HEK293T (cell line): ENCODE measurements at regions not wholly inside any gene's neighbourhood (a gene's known extent, or its start where the extent isn't known, plus 50 kb on each side); places are given as distances from the start of the nearest gene placed in this dataset.

Source experiments
- CTCF ChIA-PET: fragments of 350-600 bp; formaldehyde crosslinking; extraction: SDS; loops from one replicate; lab custom pipeline; 2021; ENCODE audit warnings: antibody characterized with exemption, inconsistent platforms; lab: Yijun Ruan, JAX
- POLR2A ChIA-PET: fragments of 350-600 bp; formaldehyde crosslinking; extraction: SDS; loops from one replicate; lab custom pipeline; 2020; ENCODE audit warnings: antibody characterized with exemption, inconsistent platforms; lab: Yijun Ruan, JAX
- DNase-seq: peaks from one replicate; pipeline ENCODE4 v3.0.0; 2012; ENCODE audit warnings: mixed read lengths; ENCODE audit errors: extremely low spot score
- ARNT ChIP-seq: fragments of 450-650 bp; IDR thresholded peaks from 2 replicates; pipeline ENCODE4 v1.6.1; 2017; ENCODE audit warnings: mild to moderate bottlenecking
- BHLHE40 ChIP-seq: fragments of 450-650 bp; IDR thresholded peaks from 2 replicates; pipeline ENCODE4 v1.6.1; 2016; ENCODE audit warnings: mild to moderate bottlenecking, moderate library complexity, borderline replicate concordance
- CTBP1 ChIP-seq: fragments of 450-650 bp; IDR thresholded peaks from 2 replicates; pipeline ENCODE4 v1.6.1; 2016; ENCODE audit warnings: borderline replicate concordance
- ELF4 ChIP-seq: fragments of 450-650 bp; IDR thresholded peaks from 2 replicates; pipeline ENCODE4 v1.6.1; 2017; ENCODE audit warnings: antibody characterized with exemption
- FOXA1 ChIP-seq: fragments of 450-650 bp; IDR thresholded peaks from 2 replicates; pipeline ENCODE4 v1.6.1; 2016; ENCODE audit warnings: mild to moderate bottlenecking
- FOXK2 ChIP-seq: fragments of 450-650 bp; IDR thresholded peaks from 2 replicates; pipeline ENCODE4 v1.6.1; 2016; ENCODE audit warnings: mild to moderate bottlenecking
- FOXM1 ChIP-seq: fragments of 450-650 bp; IDR thresholded peaks from 2 replicates; pipeline ENCODE4 v1.6.1; 2017; ENCODE audit warnings: mild to moderate bottlenecking, borderline replicate concordance
- HDGF ChIP-seq: fragments of 450-650 bp; IDR thresholded peaks from 2 replicates; pipeline ENCODE4 v1.6.1; 2017; ENCODE audit warnings: antibody characterized with exemption, borderline replicate concordance
- L3MBTL2 ChIP-seq: fragments of 450-650 bp; conservative IDR thresholded peaks from 2 replicates; pipeline ENCODE4 v1.6.1; 2016; ENCODE audit warnings: mild to moderate bottlenecking
- LEF1 ChIP-seq: fragments of 450-650 bp; IDR thresholded peaks from 2 replicates; pipeline ENCODE4 v1.6.1; 2017; ENCODE audit warnings: mild to moderate bottlenecking, borderline replicate concordance
- NFRKB ChIP-seq: fragments of 450-650 bp; IDR thresholded peaks from 2 replicates; pipeline ENCODE4 v1.6.1; 2016; ENCODE audit warnings: mild to moderate bottlenecking, moderate library complexity
- SP1 ChIP-seq: fragments of 450-650 bp; IDR thresholded peaks from 2 replicates; pipeline ENCODE4 v1.6.1; 2017
- SUZ12 ChIP-seq: fragments of 450-650 bp; IDR thresholded peaks from 2 replicates; pipeline ENCODE4 v1.6.1; 2016; ENCODE audit warnings: mild to moderate bottlenecking
- TARDBP ChIP-seq: fragments of 450-650 bp; IDR thresholded peaks from 2 replicates; pipeline ENCODE4 v1.6.1; 2016
- ZNF384 ChIP-seq: fragments of 450-650 bp; IDR thresholded peaks from 2 replicates; pipeline ENCODE4 v1.6.1; 2016
- TF ChIP-seq, protein P1 (sequence below): fragments of 450-650 bp; IDR thresholded peaks from 2 replicates; pipeline ENCODE4 v1.6.1; 2016

DNA sequence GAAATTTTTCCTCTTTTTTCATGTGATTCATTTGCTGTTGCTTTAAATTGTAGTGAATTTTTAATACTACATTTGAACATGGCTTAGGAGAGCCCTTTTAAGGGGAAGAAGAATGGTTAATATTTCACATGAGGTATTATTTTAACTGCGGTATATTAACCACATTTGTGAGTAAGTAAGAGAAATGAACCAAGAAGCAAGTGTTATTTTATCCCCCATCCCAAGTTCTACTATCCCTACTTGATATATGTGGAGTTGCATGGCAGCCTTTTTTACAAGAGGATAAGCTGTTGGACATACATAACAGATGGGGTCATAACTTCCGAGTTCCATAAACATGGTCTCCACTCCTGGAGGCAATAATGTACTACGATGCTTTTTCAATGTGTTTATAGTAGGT is 623.3 kb downstream of the LRFN5 start:
- TF ChIP-seq FOXA1 (no peak), ARNT (no peak), NFRKB (no peak), FOXK2 (no peak), TARDBP (no peak), CTBP1 (no peak), SP1 (no peak), FOXM1 (no peak), ELF4 (no peak), HDGF (no peak)
- TF ChIP-seq, protein P1, sequence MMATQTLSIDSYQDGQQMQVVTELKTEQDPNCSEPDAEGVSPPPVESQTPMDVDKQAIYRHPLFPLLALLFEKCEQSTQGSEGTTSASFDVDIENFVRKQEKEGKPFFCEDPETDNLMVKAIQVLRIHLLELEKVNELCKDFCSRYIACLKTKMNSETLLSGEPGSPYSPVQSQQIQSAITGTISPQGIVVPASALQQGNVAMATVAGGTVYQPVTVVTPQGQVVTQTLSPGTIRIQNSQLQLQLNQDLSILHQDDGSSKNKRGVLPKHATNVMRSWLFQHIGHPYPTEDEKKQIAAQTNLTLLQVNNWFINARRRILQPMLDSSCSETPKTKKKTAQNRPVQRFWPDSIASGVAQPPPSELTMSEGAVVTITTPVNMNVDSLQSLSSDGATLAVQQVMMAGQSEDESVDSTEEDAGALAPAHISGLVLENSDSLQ: no peak
- ChIA-PET POLR2A (no interaction called here), CTCF (no interaction called here)
- DNase-seq: no peak

DNA sequence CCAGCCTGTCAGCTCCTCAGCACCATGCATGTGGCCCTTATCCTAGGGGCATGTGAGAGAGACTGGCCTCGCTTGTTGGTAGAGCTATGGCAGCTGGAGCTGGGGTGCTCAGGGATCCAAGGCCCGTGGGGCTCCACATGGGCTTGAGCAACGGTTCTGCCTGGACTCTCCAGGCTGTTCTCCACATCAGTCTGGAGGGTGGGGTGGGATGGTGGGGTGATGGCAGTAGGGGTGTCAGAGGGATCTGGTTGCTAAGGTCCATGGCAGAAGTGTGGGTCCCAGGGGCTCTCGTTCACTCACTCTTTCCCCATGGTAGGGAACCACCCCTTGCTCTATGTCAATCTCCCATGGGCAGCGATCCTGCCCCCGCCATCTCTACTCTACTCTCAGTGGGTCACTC is 622.6 kb downstream of the LRFN5 start:
- POLR2A ChIA-PET: no interaction called here
- TF ChIP-seq ARNT: no peak
- TF ChIP-seq BHLHE40: no peak
- TF ChIP-seq FOXA1: no peak
- TF ChIP-seq SP1: no peak
- no peak for TF ChIP-seq ELF4
- no peak for TF ChIP-seq SUZ12
- TF ChIP-seq L3MBTL2: no peak
- no peak for TF ChIP-seq NFRKB
- no peak for TF ChIP-seq FOXK2
- TF ChIP-seq LEF1: no peak
- TF ChIP-seq, protein P1: no peak
- TF ChIP-seq ZNF384: no peak
- TF ChIP-seq CTBP1: no peak
- no peak for TF ChIP-seq HDGF
- no peak for TF ChIP-seq FOXM1
- no peak for TF ChIP-seq TARDBP
- no peak for DNase-seq
- CTCF ChIA-PET: no interaction called here

DNA sequence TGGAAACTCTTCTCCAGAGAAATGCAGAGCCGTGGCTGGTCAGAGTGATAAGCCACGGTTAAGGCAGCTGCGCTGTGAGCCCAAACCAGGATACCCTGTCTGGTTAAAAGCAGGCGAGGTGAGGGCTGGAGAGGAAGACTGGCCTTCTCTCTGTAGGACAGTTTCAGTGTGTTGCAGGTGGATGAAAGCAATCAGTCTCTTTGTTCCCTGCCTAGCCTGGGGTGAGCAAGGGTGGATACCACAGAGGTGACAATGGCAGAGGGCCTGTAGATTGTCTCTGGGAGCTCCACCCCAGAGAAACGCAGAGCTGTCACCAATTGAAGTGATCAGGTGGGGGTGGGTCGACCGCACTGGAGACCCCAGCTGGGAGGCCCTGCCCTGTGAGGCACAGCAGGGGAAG is 621.9 kb downstream of the LRFN5 start:
- POLR2A ChIA-PET: no interaction called here
- CTCF ChIA-PET: no interaction called here
- DNase-seq: no peak
- TF ChIP-seq ZNF384 (no peak), ARNT (no peak), NFRKB (no peak), FOXK2 (no peak), L3MBTL2 (no peak), BHLHE40 (no peak), FOXM1 (no peak)
- TF ChIP-seq, protein P1: no peak

DNA sequence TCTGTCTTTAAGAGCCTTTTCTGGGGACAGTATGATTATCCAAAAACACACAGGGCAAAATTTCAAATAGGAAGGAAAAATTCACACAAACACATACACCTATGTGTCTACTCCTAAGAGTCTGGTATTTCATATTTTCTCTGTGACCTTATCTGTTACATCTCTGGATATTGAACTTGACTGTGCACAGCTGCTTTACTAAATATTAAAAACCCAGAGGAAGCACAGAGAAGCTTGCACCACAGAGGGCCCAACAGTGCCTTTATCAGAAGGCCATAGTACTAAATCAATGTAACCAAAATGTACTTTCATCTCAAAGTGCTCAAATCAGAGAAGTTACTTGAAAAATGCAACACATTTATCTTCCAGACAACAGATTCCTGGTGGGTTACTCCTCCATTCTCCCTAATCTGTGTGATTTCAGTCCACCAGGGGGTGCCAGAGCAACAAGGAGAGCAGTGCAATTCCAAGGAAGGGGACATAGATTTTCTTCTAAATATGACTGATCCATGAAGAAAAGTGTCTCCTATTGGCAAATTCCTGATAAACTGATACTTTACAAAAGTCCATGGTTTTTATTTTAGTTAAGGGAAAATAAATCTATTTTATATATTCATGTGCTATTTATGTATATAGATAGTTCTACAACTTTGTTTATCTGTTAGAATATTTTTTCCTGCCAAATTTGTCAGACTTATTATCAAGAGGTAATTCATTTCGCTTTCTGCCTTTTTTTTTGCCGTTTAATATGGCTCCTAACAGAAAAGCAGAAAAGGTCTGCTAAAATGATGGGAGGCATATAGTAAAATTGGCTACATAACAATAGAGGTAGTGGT is 617.6 kb downstream of the LRFN5 start:
- TF ChIP-seq, protein P1: no peak
- no peak for TF ChIP-seq FOXA1
- no peak for TF ChIP-seq ELF4
- TF ChIP-seq LEF1: no peak
- DNase-seq: peak; percentile 51
- CTCF ChIA-PET: interaction anchor here (0.6 kb wide), 1 partner anchor 531 kb away, joined by 3 read pairs; no protein-coding TSS in a partner anchor
- POLR2A ChIA-PET: no interaction called here

DNA sequence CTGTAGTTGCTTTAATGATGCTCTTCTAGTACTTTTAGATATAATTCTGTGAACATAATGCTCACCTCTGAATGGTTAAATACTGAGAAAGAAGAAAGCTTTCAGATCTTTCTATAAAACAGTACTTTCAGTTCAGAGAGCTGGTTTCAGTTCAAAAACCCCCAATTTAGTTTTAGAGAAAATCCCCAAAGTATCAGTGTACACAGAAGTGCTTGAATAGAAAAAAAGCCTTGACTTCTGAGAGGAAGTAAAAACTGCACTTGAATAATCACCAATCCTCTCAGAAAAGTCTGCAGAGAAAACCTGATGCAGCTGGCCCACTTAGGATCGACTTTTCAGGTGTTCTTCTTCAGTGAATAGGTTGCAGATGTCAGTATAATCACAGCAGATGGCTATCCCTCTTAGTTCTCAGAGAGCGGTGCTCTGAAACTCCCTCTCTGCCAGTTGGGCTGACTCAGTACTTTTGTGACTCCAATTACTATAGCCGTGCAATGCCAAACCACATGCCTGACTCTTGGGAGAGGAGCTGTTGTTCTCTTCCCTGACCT is 616.3 kb downstream of the LRFN5 start:
- ChIA-PET CTCF (no interaction called here), POLR2A (no interaction called here)
- no peak for DNase-seq
- no peak for TF ChIP-seq TARDBP
- TF ChIP-seq ARNT: no peak
- TF ChIP-seq BHLHE40: no peak
- TF ChIP-seq FOXK2: no peak
- TF ChIP-seq, protein P1: no peak
- no peak for TF ChIP-seq ZNF384
- TF ChIP-seq NFRKB: no peak
- TF ChIP-seq FOXM1: no peak
- TF ChIP-seq SUZ12: no peak
- TF ChIP-seq SP1: no peak
- TF ChIP-seq HDGF: no peak
- TF ChIP-seq CTBP1: no peak
